ENCODE measurements at regions not wholly inside any gene's neighbourhood (a gene's known extent, or its start where the extent isn't known, plus 50 kb on each side); places are given as distances from the start of the nearest gene placed in this dataset.

DNA sequence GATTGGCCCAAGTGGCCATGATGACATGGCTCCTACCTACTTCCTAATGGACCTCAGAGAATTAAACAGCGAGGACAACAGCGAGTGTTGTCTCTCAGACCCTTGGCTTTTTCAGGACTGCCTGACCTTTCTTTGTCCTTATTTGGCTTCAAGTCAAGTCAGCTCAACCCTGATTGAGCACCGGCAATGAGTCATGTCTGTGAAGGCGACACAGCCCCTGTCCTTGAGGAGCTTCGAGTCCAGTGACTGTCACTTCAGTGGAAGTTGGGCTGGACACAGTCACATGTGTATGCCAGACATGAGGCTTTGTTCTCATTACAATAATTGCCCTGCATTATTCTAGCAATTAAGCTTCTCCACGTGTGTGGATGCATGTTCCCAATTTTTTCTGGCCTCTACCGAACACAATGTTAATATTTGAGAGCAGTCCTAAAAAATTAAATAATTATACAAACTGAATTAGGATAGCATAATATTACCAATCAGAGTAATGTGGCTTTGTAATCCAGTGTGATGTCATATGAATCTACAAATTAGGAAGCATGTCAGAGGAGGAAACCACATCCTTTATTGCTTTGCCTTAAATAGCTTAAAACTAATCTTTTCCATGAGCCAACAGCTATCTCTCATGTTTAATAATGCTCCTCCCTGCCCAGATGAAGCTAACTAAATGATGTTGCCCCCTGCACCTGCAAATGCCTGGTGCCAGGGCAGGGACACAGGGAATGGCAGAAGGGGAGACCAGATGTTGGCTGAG lies 178.6 kb downstream of the CDH26 start:
- H3K4me1 ChIP-seq (ENCODE audit: low read depth): no peaks in the 10 kb centered on the region
- ATAC-seq (no peak), DNase-seq (no peak)
- intact Hi-C loops (cut with DNase I, micrococcal nuclease): no loop called here
- H3K9me3 ChIP-seq: no peaks in the 10 kb centered on the region
- TF ChIP-seq, protein P1, sequence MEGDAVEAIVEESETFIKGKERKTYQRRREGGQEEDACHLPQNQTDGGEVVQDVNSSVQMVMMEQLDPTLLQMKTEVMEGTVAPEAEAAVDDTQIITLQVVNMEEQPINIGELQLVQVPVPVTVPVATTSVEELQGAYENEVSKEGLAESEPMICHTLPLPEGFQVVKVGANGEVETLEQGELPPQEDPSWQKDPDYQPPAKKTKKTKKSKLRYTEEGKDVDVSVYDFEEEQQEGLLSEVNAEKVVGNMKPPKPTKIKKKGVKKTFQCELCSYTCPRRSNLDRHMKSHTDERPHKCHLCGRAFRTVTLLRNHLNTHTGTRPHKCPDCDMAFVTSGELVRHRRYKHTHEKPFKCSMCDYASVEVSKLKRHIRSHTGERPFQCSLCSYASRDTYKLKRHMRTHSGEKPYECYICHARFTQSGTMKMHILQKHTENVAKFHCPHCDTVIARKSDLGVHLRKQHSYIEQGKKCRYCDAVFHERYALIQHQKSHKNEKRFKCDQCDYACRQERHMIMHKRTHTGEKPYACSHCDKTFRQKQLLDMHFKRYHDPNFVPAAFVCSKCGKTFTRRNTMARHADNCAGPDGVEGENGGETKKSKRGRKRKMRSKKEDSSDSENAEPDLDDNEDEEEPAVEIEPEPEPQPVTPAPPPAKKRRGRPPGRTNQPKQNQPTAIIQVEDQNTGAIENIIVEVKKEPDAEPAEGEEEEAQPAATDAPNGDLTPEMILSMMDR (IDR thresholded peaks at IDR 0.05): no peak
- no peak overlapping the region for H3K4me3 ChIP-seq
- H3K36me3 ChIP-seq (ENCODE audit: low read depth): no peaks in the 10 kb centered on the region

DNA sequence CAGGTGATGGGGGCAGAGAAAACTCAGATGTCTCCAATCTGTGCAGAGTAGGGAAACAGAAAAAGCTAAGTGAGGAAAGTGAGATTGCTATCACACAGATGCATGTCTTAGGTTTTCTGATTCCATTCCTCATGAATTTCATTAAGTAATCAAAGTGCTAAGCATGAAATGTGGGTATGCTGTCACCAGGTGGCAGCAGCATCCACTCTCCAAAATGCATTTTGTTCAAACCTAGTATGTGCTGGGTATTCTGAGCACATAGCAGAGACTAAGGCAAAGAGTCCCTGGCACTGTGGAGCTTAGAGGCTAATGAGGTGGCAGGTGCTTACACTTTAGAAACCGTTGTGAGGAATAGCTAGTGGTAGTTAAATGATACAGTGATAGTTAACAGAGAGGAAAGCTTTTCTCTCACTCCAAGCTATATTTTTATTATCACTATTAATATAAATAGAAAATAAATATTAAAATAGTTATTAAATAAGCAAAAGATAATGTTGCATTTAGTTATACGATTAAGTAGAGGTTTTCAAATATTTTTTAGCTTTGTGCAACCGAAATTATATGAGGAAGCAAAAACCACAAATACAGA lies 179.5 kb downstream of the CDH26 start:
- Histone ChIP-seq H3K9me3 (no peaks in the 10 kb centered on the region), H3K4me3 (no peak overlapping the region), H3K36me3 (ENCODE audit: low read depth) (no peaks in the 10 kb centered on the region), H3K4me1 (ENCODE audit: low read depth) (no peaks in the 10 kb centered on the region)
- TF ChIP-seq, protein P1 (IDR thresholded peaks at IDR 0.05): no peak
- intact Hi-C loops (cut with DNase I, micrococcal nuclease): no loop called here
- DNase-seq (peak in 2 of 3 donors; percentile 21 to 41), ATAC-seq (peak; percentile 77)

DNA sequence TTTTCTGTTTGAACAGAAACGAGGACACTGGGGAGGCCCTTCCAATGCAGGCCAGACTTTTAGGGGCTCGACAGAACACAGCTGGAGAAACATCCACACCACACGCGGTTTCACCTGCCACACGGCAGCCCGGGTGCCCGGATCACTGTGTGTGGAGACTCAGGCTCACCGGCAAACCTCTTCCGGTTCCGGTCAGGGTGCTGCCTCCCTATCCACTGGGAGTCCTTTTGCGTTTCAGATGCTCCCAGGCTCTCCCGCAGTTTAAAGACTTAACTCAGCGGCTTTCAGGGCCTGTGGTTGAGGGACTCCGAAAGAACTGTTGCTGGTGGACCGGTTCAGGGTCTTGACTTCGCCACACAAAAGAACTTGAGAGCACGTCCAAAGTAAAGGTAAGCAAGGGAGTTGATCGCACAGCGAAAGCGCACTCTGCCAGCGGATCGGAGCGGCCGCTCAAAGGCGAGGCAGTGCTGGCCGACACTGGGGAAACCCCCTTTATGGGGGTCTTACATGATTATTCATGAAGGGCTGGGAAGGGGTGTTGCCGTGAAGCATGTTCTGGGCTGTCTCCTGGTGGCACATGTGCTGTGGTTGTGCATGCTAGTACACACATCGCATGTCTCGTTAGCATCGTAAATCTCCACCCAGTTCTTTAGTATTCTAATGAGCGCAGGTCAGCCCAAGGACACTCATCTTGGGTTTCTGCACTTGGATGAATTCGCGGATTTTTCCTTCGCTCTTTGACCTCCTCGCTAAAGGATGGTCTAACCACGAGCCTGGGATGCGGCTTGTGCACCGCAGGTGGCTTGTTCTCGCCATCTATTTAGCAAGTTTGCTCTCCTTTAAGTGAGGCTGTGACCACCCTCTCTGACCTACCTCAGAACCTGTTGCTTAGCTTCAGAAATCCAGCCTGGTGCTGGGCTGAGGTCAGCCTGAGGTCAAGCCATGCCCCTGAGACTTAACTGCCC lies 180.3 kb downstream of the CDH26 start:
- peak; percentile 26 to 77 (median 68) for DNase-seq
- TF ChIP-seq, protein P1 (IDR thresholded peaks at IDR 0.05): no peak
- no peak overlapping the region for H3K4me3 ChIP-seq

DNA sequence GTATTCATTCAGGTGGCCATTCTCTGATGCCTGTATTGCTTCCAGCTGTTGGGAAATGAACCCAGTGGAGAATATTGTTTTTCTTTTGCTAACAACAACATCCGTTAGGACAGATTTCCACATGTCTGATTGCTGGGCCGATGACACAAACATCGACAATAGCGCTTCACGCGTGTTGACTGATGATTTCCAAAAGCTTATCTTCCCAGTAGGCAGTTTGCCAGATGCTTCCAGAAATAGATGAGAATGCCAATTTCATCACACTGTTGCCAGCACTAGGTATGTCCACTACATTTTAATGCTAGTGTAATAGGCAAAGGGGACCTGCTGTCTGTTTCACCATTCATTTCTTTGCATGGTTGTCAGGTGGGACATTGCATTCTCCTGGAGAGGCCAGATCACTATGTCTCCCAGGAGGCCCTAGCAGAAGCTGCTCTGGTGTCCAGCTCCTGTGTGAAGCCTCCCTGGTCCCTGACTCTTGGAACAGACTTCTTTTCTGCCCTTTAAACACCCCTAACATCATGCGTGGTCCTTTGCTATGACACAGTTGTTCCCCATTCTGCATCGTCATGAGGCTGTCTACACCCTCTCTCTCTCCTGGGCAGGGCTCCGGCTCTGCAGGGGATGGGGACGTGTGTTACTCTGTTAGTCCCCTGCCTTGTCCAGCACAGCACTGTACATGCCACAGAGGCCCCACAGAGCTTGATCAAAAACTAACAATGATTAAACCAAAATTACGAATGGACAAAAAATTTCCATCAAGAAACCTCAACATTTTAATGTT lies 181.6 kb downstream of the CDH26 start:
- intact Hi-C loops (cut with DNase I, micrococcal nuclease): no loop called here
- TF ChIP-seq, protein P1 (IDR thresholded peaks at IDR 0.05): no peak
- Histone ChIP-seq H3K9me3 (no peaks in the 10 kb centered on the region), H3K4me3 (no peak overlapping the region), H3K4me1 (ENCODE audit: low read depth) (no peaks in the 10 kb centered on the region), H3K36me3 (ENCODE audit: low read depth) (no peaks in the 10 kb centered on the region)
- no peak for ATAC-seq
- DNase-seq: no peak

More for the DNA sequence above, 180.3 kb downstream of the CDH26 start:
- intact Hi-C loops (cut with DNase I, micrococcal nuclease): no loop called here
- no peaks in the 10 kb centered on the region for H3K36me3 ChIP-seq (ENCODE audit: low read depth)
- ATAC-seq: peak; percentile 88
- no peaks in the 10 kb centered on the region for H3K4me1 ChIP-seq (ENCODE audit: low read depth)
- no peaks in the 10 kb centered on the region for H3K9me3 ChIP-seq

DNA sequence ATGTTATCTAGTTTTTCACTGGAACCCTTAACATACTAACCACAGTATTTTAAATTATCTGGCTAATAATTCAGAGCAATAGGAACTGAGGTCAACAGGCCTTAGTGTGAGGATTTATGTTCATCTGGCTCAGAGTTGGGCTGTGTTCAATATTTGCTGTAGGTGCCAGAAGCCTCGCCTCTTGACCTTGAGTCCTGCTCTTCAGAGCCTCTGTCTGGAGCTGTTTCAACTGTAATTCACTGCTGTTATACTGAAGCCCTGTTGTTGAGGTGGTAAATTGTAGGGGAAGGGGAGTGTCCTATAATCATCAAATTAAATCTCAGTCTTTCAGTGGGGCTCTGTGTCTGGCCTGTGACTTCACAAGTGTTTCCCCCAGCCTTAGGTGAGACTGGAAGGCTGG lies 184.4 kb downstream of the CDH26 start:
- H3K9me3 ChIP-seq: no peaks in the 10 kb centered on the region
- TF ChIP-seq, protein P1 (IDR thresholded peaks at IDR 0.05): no peak
- intact Hi-C loops (cut with DNase I, micrococcal nuclease): no loop called here
- no peak overlapping the region for H3K4me3 ChIP-seq
- no peaks in the 10 kb centered on the region for H3K4me1 ChIP-seq (ENCODE audit: low read depth)
- ATAC-seq: no peak
- no peaks in the 10 kb centered on the region for H3K36me3 ChIP-seq (ENCODE audit: low read depth)
- DNase-seq: no peak
